GM13977 (cell line): ENCODE measurements at regions not wholly inside any gene's neighbourhood (a gene's known extent, or its start where the extent isn't known, plus 50 kb on each side); places are given as distances from the start of the nearest gene placed in this dataset.

Experiments
- DNase-seq: peaks from one replicate; pipeline ENCODE4 v3.0.0; 2012; ENCODE audit warnings: low spot score
- in situ Hi-C: fragments of 300-500 bp; cut with MboI; formaldehyde crosslinking; loops from one replicate; pipeline ENCODE4 v1.12.0; 2022; ENCODE audit warnings: low sequenced_read_pairs, low pct_unique_long_range_greater_than_20kb, mixed read lengths, inconsistent platforms; ENCODE audit not compliant: unreplicated experiment
- TF ChIP-seq, protein P1 (sequence below): IDR thresholded peaks from 2 replicates; pipeline ENCODE4 v1.5.1; 2012; ENCODE audit warnings: mild to moderate bottlenecking, control low read depth; ENCODE audit not compliant: insufficient read depth; ENCODE audit errors: extremely low read depth, missing control alignments

DNA sequence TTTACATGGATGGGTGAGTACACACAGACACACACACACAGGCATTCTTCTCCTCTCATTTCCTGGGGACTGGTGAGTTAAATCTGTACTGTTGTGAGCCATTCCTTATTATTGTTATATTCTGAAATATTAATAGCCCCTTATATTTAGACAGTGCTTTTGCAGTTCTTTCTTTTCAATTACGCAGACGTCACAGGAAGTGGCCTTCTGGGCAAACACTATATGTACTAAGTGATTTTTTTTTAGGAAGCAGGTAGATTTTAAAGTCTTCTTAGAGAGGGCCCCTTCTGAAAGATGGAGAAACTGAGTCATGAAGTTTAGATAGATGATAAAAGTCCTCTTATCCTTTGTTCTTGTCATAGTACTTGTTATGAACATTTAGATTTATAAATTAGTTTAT, 1213.6 kb downstream of the VRK1 start:
- in situ Hi-C loops = no loop called here
- no peak for DNase-seq
- TF ChIP-seq, protein P1, sequence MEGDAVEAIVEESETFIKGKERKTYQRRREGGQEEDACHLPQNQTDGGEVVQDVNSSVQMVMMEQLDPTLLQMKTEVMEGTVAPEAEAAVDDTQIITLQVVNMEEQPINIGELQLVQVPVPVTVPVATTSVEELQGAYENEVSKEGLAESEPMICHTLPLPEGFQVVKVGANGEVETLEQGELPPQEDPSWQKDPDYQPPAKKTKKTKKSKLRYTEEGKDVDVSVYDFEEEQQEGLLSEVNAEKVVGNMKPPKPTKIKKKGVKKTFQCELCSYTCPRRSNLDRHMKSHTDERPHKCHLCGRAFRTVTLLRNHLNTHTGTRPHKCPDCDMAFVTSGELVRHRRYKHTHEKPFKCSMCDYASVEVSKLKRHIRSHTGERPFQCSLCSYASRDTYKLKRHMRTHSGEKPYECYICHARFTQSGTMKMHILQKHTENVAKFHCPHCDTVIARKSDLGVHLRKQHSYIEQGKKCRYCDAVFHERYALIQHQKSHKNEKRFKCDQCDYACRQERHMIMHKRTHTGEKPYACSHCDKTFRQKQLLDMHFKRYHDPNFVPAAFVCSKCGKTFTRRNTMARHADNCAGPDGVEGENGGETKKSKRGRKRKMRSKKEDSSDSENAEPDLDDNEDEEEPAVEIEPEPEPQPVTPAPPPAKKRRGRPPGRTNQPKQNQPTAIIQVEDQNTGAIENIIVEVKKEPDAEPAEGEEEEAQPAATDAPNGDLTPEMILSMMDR = no peak

DNA sequence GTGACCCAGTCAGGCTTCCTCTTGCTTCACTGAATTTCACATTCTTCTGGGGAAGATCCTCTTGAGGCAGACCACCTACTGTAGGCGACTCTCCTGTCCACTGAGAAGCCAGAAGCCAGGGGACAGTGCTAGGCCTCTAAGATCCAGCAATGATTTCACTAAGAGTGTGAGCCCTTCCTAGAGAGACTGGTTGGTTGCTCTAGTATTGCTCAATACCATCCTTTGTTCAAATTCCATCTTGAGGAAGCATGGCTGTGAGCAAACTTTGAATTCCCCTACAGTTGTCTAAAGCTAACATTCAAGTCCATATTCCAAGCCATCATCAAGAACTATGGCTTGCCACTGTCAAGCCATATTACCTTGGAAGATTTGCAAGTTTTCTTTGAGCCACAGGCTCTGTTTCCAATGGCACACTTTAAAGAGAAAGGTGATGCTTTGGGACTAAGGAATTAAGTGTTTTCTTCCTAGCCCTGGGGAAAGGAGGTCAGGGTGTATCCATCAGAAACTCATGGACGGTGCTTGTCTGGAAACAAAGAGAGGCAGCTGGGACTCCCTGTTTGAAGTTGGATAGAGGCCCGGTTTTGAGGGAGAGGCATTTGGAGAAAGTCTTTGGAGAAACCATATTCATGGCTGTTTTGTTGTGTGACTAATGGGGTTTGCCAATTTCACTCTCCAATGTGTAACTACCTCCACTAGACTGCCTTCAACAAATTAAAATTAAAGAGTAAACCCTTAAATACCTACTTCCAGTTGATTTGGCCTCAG, 1217.9 kb downstream of the VRK1 start:
- in situ Hi-C loops = no loop called here

DNA sequence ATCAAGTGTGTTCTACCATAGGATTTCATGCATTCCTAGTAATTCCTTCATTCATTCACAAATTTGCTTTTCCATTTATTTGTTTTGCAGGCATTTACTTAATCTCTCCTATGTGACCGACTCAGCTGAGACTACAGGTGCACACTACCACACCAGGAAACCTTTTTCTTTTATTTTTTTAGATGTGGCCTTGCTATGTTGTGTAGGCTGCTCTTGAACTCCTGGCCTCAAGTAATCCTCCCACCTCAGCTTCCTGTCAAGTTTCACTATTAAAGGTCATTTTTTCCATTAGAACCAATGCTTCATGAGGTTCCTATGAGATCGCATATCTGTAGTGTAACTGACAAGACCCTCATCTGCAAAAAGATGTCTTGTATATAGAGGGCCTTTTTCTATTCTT, 1218.7 kb downstream of the VRK1 start:
- in situ Hi-C loops = no loop called here
- TF ChIP-seq, protein P1 = no peak
- DNase-seq = no peak

More for the DNA sequence above, 1217.9 kb downstream of the VRK1 start:
- TF ChIP-seq, protein P1 = no peak
- no peak for DNase-seq

DNA sequence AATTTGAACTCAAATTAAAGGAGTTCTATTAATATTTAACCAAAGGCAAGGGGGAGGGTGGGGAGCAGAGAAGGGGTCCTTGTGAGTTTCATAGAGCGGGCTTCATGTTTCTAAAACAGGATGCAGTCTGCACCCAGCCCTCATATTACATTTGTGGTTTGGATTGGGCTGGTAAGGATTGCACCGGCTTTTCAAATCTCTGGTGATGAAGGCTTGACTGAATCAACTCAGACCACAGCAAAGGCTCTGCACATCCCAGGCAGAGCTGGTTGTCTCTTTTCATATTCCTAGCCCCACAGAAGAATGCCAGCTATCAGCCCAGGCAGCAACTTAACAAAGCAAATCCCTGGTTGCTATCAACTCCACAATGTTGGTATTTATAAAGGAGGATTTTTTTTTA, 1221.4 kb downstream of the VRK1 start:
- in situ Hi-C loops = no loop called here
- TF ChIP-seq, protein P1 = no peak
- no peak for DNase-seq

DNA sequence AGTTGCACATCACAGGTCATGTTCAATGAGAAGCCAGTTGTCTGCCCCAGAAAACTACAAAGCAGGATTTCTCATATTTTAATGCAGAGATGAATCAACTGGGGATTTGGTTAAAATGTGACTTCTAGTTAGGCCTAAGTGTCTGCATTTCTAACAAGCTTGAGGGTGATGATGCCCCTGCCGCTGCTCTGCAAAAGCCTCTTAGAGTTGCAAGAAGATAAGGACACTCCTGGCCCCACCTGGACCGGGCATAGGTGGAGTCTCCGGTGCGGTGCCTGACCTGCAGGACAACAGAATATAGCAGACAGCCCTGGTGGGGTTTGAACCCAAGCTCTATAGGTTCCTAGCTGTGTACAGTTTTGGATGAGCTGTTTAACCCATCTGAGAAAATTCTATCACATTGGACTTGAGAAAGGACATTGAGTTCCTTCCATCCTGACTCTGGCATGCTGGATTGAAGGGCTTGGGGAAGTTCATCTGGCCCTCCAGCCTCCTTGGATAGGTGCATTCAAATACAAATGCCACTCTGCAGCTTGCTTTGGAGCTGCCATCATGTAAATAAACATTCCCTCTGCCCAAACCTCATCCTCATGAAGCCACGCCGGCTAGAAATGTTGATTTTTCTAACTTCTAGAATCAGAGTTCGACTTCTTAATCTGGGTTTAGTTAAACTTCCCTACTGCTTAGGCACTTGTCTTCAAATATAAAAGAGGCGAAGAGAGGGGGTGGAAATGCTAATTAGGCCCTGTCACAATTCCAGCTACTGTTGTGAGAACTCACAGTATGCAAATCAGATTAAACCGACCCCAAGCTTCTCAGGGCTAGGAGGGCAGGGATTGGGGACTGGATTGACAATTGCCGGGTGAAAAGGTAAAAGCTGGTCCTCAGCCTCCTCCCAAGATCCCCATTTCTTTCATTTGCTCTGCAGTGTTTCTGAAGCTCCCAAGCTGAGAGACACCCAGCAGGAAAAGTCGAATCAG, 1225.6 kb downstream of the VRK1 start:
- DNase-seq = no peak
- in situ Hi-C loops = no loop called here
- TF ChIP-seq, protein P1 = no peak

DNA sequence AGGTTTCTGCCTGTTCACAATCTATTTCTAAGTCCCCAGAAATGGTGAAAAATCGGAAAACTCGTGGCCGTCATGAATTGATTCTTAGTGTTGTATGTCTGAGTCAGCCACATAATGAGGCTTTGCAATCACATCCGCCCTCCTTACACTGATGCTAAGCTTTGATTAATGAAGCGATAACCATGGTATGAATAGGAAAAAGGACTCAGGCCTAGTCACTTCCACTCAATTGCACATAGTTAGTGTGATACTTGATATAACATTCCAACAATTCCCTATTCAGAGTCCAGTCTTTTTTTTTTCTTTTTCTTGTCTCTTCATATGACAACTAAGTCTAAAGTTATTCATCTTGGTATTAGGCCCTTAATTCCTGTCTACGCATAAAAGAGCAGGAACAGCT, 1231.0 kb downstream of the VRK1 start:
- in situ Hi-C loops = no loop called here
- TF ChIP-seq, protein P1 = no peak
- no peak for DNase-seq
